KBM-7 (cell line): ENCODE measurements at regions not wholly inside any gene's neighbourhood (a gene's known extent, or its start where the extent isn't known, plus 50 kb on each side); places are given as distances from the start of the nearest gene placed in this dataset.

Experiments
- DNase-seq: peaks from one replicate; pipeline ENCODE4 v3.0.0-alpha.2; 2015
- in situ Hi-C: fragments of 300-500 bp; cut with MboI; formaldehyde crosslinking; loops from 2 replicates; pipeline ENCODE4 v1.14.3; 2020; ENCODE audit warnings: low sequenced_read_pairs, low pct_unique_long_range_greater_than_20kb, mixed read lengths

DNA sequence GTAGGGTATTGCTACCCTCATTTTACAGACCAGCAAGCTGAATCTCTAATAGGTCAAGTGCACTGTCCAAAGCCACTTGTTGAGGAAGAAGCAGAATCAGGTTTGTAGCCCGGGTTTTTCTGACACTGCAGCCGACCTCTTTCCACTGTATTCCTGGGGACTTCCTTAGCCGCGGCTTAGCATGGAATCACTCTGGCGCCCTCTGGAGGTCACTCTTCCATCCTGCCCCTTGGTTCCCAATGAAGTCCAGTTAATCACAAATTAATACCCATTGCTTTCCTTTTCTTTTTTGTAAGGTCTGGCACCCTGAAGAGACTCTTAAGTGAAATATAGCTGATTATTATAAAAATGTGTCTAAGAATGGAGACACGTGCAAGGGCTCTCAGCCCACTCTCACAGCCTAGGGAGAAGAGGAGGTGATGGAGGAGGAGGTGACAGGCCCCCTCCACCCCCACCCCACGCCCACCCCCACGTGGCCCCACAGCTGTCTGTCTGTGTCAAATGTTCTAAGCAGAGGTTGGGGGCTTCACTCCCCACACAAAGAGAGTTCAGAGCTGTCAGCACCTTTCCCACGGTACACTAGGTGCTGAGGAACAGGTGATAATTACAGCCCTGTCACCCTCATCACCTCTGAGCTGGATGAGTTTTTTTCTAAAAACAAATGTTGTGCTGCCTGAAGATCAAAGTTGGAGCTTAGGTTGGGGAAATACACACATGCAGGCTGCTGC is 57.7 kb upstream of the DRD2 start:
- DNase-seq: peak; percentile 43
- in situ Hi-C loops: no loop called here

DNA sequence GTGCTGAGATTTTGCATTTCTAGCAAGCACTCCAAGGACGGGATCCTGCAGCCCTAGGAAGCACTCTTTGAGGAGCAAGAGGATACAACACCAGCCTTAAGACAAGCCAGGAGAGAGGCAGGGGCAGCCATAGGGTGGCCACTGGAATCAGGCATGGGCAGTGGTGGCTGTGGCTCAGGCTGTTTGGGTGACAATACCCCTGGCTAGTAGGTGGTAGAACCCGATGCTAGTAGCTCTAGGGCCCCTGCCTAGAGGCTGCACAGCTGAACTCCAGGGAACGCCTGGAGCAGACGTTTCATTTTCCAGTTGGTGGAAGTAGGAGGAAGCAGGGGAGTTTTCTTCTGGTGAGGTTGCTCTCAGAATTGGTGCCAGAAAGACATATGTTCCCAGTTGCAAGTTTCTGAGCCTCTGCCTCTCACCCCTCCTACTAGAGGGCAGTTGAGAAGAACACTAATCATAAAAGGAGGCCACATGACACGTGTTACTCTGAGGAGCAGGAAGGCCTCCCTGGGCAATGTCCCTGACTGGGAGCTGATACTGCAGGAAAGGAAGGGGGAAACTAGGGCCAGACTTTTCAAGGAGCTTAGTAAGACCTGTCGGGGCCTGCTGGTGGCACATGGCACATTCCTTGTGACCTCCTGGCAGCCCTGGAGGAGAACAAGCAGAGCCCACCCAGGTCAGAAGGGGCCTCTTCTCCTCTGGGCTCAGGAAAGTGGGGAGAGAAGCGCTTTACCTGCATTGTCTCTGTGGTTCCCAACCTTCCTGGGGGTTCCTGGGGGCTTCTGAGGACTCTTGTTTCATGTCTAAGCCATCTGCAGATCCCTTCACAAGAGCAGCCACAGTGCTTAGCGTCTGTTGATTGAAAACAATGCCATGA is 56.6 kb upstream of the DRD2 start:
- in situ Hi-C loops: no loop called here
- no peak for DNase-seq

DNA sequence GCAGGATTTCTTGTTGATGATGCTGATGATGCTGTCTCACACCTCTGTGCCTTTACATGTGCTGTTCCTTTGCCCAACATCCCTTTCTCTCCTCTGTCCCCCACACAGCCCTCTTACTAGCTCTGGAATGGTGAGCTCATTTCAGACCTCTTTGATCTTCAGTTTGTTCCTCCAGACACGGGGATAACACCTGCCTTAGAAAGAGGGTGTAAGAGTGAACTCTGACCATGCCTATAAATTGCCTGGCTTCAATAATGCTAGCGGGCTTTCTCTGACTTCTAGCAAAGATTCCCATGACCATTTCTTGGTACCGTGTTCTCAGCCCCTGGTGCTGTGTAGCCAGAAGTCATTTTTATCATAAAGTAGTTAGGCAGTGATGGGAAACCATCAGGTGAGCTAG is 55.9 kb upstream of the DRD2 start:
- in situ Hi-C loops: no loop called here
- DNase-seq: no peak

DNA sequence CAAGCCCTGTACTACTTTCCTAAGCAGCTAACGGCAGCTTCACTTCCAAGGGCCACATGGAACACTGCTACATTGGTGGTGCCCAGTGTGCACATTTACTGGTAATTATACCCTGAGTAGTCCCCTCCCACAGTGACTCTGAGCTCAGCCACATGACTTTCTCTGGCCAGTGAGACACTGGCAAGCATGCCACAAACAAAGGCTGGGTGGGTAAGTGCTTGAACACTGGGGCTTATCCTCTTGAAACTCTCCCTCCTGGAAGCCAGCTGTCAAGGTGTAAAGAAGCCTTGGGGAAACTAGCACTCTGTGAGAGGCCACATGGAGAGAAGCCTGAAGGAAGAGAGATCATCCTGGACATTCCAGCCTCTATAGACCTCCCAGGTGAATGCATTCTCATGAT is 54.4 kb upstream of the DRD2 start:
- no peak for DNase-seq
- in situ Hi-C loops: no loop called here

DNA sequence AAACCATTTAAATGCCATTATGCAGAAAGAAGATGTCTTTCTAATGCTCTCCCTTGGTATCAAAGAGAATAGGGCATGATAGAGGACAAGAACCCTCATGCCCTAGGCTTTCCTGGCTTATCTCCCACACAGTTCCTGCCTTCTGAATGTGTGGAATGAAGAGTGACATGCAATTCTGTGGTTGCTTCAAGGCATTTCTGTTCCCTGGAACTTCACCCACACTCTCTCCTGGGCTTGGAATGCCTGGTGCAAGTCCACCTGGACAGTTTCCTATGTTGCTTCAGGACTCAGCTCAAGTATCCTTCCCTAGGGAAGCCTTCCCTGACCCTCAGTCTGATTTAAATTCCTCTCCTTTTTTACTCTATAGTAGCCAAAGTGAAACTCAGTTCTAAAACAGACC is 53.8 kb upstream of the DRD2 start:
- in situ Hi-C loops: no loop called here
- no peak for DNase-seq

DNA sequence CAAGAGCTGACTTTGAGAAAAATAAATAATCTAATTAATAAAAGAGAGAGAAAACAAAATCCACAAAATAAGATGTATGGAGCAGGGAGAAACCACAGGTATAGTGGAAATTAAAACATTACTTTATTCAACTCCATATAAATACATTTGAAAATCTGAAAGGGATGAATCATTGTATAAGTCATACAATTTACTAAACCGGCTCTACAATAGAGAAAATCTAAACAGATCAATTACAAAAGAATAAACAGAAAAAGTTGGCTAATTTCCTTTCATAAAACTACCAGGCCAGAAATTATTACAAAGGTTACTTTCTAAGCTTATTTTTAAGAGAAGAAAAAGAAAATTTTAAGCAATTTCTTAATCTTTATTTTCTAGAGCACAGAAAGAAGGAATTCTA is 51.3 kb upstream of the DRD2 start:
- in situ Hi-C loops: no loop called here
- no peak for DNase-seq
